ENCODE measurements at regions not wholly inside any gene's neighbourhood (a gene's known extent, or its start where the extent isn't known, plus 50 kb on each side); places are given as distances from the start of the nearest gene placed in this dataset.

- TF ChIP-seq, protein P1, sequence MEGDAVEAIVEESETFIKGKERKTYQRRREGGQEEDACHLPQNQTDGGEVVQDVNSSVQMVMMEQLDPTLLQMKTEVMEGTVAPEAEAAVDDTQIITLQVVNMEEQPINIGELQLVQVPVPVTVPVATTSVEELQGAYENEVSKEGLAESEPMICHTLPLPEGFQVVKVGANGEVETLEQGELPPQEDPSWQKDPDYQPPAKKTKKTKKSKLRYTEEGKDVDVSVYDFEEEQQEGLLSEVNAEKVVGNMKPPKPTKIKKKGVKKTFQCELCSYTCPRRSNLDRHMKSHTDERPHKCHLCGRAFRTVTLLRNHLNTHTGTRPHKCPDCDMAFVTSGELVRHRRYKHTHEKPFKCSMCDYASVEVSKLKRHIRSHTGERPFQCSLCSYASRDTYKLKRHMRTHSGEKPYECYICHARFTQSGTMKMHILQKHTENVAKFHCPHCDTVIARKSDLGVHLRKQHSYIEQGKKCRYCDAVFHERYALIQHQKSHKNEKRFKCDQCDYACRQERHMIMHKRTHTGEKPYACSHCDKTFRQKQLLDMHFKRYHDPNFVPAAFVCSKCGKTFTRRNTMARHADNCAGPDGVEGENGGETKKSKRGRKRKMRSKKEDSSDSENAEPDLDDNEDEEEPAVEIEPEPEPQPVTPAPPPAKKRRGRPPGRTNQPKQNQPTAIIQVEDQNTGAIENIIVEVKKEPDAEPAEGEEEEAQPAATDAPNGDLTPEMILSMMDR (IDR thresholded peaks at IDR 0.05): no peak
- TF ChIP-seq POLR2AphosphoS5 (IDR thresholded peaks at IDR 0.05; ENCODE audit: insufficient read depth in 1 of 2, low read depth in 1 of 2) (no peak), POLR2A (IDR thresholded peaks at IDR 0.05) (no peak)
Observed at GRCh38 chr7:18081617-18082016, 54.0 kb upstream of the PRPS1L1 start.
